Glutamatergic neuron (in vitro differentiated cells): ENCODE measurements at regions not wholly inside any gene's neighbourhood (a gene's known extent, or its start where the extent isn't known, plus 50 kb on each side); places are given as distances from the start of the nearest gene placed in this dataset.
A peak's percentile ranks its signal among the peaks of the same experiment; 100 is the strongest.

Source experiments
- DNase-seq: peaks from one replicate; pipeline ENCODE4 v3.0.0; 2022
- H3K27ac Mint-ChIP-seq: one replicate; pipeline ENCODE4 v1.8.0; 2020; ENCODE audit warnings: mild to moderate bottlenecking, mixed read lengths, inconsistent platforms; ENCODE audit not compliant: unreplicated experiment
- H3K27me3 Mint-ChIP-seq: one replicate; pipeline ENCODE4 v1.8.0; 2020; ENCODE audit warnings: mild to moderate bottlenecking, moderate library complexity, mixed read lengths, inconsistent platforms; ENCODE audit not compliant: unreplicated experiment
- H3K36me3 Mint-ChIP-seq: one replicate; pipeline ENCODE4 v1.8.0; 2020; ENCODE audit warnings: mild to moderate bottlenecking, mixed read lengths, inconsistent platforms; ENCODE audit not compliant: unreplicated experiment
- H3K4me1 Mint-ChIP-seq: one replicate; pipeline ENCODE4 v1.8.0; 2020; ENCODE audit warnings: mild to moderate bottlenecking, low read depth, mixed read lengths, inconsistent platforms; ENCODE audit not compliant: unreplicated experiment
- H3K4me3 Mint-ChIP-seq: one replicate; pipeline ENCODE4 v1.8.0; 2020; ENCODE audit warnings: mild to moderate bottlenecking, mixed read lengths, inconsistent platforms; ENCODE audit not compliant: unreplicated experiment
- H3K9me3 Mint-ChIP-seq: one replicate; pipeline ENCODE4 v1.8.0; 2020; ENCODE audit warnings: mild to moderate bottlenecking, moderate library complexity, mixed read lengths, inconsistent platforms; ENCODE audit not compliant: unreplicated experiment
- CTCF ChIP-seq: fragments of 200-600 bp; sonication (generic); IDR thresholded peaks from one replicate; pipeline ENCODE4 v1.5.0; 2021; ENCODE audit not compliant: partially characterized antibody, unreplicated experiment

- no peaks in the 10 kb centered on the region for H3K36me3 Mint-ChIP-seq
- no peak for TF ChIP-seq CTCF
- H3K27me3 Mint-ChIP-seq: no peaks in the 10 kb centered on the region
- H3K27ac Mint-ChIP-seq: no peak overlapping the region
- no peak for DNase-seq
- peaks cover 10% of the 10 kb centered on the region for H3K4me1 Mint-ChIP-seq
- H3K9me3 Mint-ChIP-seq: no peaks in the 10 kb centered on the region
- no peak overlapping the region for H3K4me3 Mint-ChIP-seq
Measured at GRCh38 chr13:72437458-72437857, 290.0 kb downstream of the MZT1 start.

- no peak for TF ChIP-seq CTCF
- no peak overlapping the region for H3K27ac Mint-ChIP-seq
- peaks cover 21% of the 10 kb centered on the region for H3K4me1 Mint-ChIP-seq
- no peak overlapping the region for H3K4me3 Mint-ChIP-seq
- no peaks in the 10 kb centered on the region for H3K27me3 Mint-ChIP-seq
- no peak for DNase-seq
- H3K36me3 Mint-ChIP-seq: no peaks in the 10 kb centered on the region
- H3K9me3 Mint-ChIP-seq: no peaks in the 10 kb centered on the region
Measured at GRCh38 chr13:72435251-72435650, 292.2 kb downstream of the MZT1 start.

DNA sequence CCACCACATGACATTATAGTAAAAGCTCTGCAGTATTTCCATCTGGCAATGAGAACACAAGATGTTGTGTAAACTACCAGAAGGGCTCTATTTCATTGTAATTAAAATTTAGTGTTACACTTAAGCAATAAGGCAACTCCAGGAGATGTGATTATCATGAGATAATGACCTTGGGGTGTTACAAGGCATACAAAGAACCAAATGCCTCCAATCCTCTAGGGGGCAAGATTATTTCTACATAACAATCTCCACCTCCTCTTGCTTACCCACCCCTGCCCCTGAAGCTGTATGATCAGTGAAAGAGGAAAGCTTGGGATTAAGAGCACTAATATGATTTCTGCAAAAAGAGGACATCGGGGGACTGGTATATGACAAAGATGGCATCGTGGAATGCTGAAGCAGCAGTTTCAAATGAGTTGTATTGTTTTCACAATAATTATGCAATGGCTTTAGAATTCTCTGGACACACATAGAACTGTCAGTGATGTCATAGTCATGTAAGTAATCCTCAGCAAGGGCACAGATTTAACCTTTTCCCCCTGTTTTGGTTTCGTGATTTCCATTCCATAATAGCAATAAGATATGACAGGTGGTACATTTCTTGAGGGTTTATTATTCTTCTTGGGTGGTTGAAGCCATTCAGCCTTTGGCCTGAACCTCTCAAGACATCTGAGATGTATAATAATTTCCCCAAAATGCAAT is 295.3 kb downstream of the MZT1 start:
- Mint-ChIP-seq H3K27me3 (no peaks in the 10 kb centered on the region), H3K9me3 (no peaks in the 10 kb centered on the region), H3K36me3 (no peaks in the 10 kb centered on the region), H3K27ac (peak overlapping the region; percentile 28), H3K4me1 (peaks cover 20% of the 10 kb centered on the region), H3K4me3 (no peak overlapping the region)
- DNase-seq: no peak
- TF ChIP-seq CTCF: no peak

- TF ChIP-seq CTCF: no peak
- H3K36me3 Mint-ChIP-seq: no peaks in the 10 kb centered on the region
- H3K9me3 Mint-ChIP-seq: no peaks in the 10 kb centered on the region
- H3K4me1 Mint-ChIP-seq: peaks cover 20% of the 10 kb centered on the region
- H3K27ac Mint-ChIP-seq: peak overlapping the region; percentile 21
- H3K27me3 Mint-ChIP-seq: no peaks in the 10 kb centered on the region
- peak overlapping the region; percentile 22 for H3K4me3 Mint-ChIP-seq
- DNase-seq: no peak
Measured at GRCh38 chr13:72430923-72431322, 296.5 kb downstream of the MZT1 start.

- H3K36me3 Mint-ChIP-seq: no peaks in the 10 kb centered on the region
- no peak for TF ChIP-seq CTCF
- no peak overlapping the region for H3K4me3 Mint-ChIP-seq
- H3K9me3 Mint-ChIP-seq: no peaks in the 10 kb centered on the region
- H3K27ac Mint-ChIP-seq: no peak overlapping the region
- DNase-seq: no peak
- no peaks in the 10 kb centered on the region for H3K27me3 Mint-ChIP-seq
- peaks cover 14% of the 10 kb centered on the region for H3K4me1 Mint-ChIP-seq
Measured at GRCh38 chr13:72427757-72428528, 299.5 kb downstream of the MZT1 start.
